Fibroblast of lung (primary cell): ENCODE measurements at regions not wholly inside any gene's neighbourhood (a gene's known extent, or its start where the extent isn't known, plus 50 kb on each side); places are given as distances from the start of the nearest gene placed in this dataset.
"Not testable (repeated sequence)": the region's sequence is repeated elsewhere in the genome, so short reads cannot be mapped to it uniquely, and the experiment has no call there.

Experiments used
- DNase-seq, 2 donors: peaks; one replicate each; pipeline versions ENCODE4 v3.0.0 to v3.0.0-alpha.2; 2010; ENCODE audit warnings: low read depth in 2 of 2
- H2AFZ ChIP-seq: 2 replicates; pipeline ENCODE4 v1.5.1; 2012; ENCODE audit warnings: low read length, control low read depth, inconsistent platforms
- H3K27ac ChIP-seq: 2 replicates; pipeline ENCODE4 v1.5.1; 2011; ENCODE audit warnings: low read length, control low read depth; ENCODE audit not compliant: insufficient read depth
- H3K27me3 ChIP-seq: 2 replicates; pipeline ENCODE4 v1.5.1; 2011; ENCODE audit warnings: mild to moderate bottlenecking, low read length; ENCODE audit not compliant: control insufficient read depth, insufficient read depth
- H3K36me3 ChIP-seq: 2 replicates; pipeline ENCODE4 v1.5.1; 2011; ENCODE audit warnings: low read length; ENCODE audit not compliant: control insufficient read depth, insufficient read depth
- H3K4me1 ChIP-seq: 2 replicates; pipeline ENCODE4 v1.5.1; 2011; ENCODE audit warnings: low read length; ENCODE audit not compliant: control insufficient read depth, insufficient read depth; ENCODE audit errors: extremely low read depth
- H3K4me2 ChIP-seq: 2 replicates; pipeline ENCODE4 v1.5.1; 2011; ENCODE audit warnings: low read length, control low read depth; ENCODE audit not compliant: insufficient read depth; ENCODE audit errors: extremely low read depth
- H3K4me3 ChIP-seq, 4 experiments: fragments of 200-600 bp in 1 of 4; sonication (generic) in 1 of 4; replicated peaks in 1 of 4; 2 replicates each; pipeline ENCODE4 v1.5.1; 2011 to 2016; ENCODE audit warnings: low read length in 4 of 4, low read depth in 3 of 4, mild to moderate bottlenecking in 3 of 4, control low read depth in 2 of 4, inconsistent platforms in 1 of 4, mixed read lengths in 1 of 4; ENCODE audit not compliant: insufficient read depth in 1 of 4; ENCODE audit errors: control extremely low read depth in 1 of 4
- H3K79me2 ChIP-seq: 2 replicates; pipeline ENCODE4 v1.5.1; 2012; ENCODE audit warnings: mild to moderate bottlenecking, low read length, inconsistent platforms; ENCODE audit not compliant: control insufficient read depth, insufficient read depth
- H3K9ac ChIP-seq: 2 replicates; pipeline ENCODE4 v1.5.1; 2011; ENCODE audit warnings: mild to moderate bottlenecking, low read length, control low read depth; ENCODE audit not compliant: insufficient read depth
- H3K9me3 ChIP-seq: 2 replicates; pipeline ENCODE4 v1.5.1; 2012; ENCODE audit warnings: low read depth, low read length; ENCODE audit not compliant: control insufficient read depth, insufficient read depth
- H4K20me1 ChIP-seq: 2 replicates; pipeline ENCODE4 v1.5.1; 2011; ENCODE audit warnings: low read length; ENCODE audit not compliant: control insufficient read depth, insufficient read depth; ENCODE audit errors: extremely low read depth
- EZH2 ChIP-seq: IDR thresholded peaks from 2 replicates; pipeline ENCODE4 v1.5.1; 2012; ENCODE audit warnings: low read length, control low read depth, mild to moderate bottlenecking; ENCODE audit errors: missing control alignments
- TF ChIP-seq, protein P1 (sequence below), 2 donors: IDR thresholded peaks in 1 of 2; conservative IDR thresholded peaks in 1 of 2; 1 replicate in 1 of 2; 2 replicates in 1 of 2; pipeline ENCODE4 v1.5.1; 2011 to 2012; ENCODE audit warnings: low read length in 2 of 2, control low read depth in 1 of 2, inconsistent platforms in 1 of 2, low read depth in 1 of 2, mild to moderate bottlenecking in 1 of 2

DNA sequence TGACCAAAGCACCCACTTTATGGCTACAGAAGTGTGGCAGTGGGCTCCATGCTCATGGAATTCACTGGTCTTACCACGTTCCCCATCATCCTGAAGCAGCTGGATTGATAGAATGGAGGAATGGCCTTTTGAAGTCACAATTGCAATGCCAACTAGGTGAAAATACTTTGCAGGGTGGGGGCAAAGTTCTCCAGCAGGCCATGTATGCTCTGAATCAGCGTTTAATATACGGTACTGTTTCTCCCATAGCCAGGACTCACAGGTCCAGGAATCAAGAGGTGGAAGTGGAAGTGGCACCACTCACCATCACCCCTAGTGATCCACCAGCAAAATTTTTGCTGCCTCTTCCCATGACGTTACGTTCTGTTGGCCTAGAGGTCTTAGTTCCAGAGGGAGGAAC is 60.5 kb upstream of the GMDS start:
- Histone ChIP-seq H3K4me2 (no peak overlapping the region), H3K4me3 (no peak overlapping the region), H2AFZ (no peak overlapping the region), H4K20me1 (no peaks in the 10 kb centered on the region), H3K4me1 (no peaks in the 10 kb centered on the region), H3K9ac (no peak overlapping the region), H3K79me2 (no peaks in the 10 kb centered on the region), H3K27me3 (no peaks in the 10 kb centered on the region), H3K27ac (no peak overlapping the region), H3K9me3 (no peaks in the 10 kb centered on the region), H3K36me3 (no peaks in the 10 kb centered on the region)
- no peak for TF ChIP-seq EZH2
- TF ChIP-seq, protein P1, sequence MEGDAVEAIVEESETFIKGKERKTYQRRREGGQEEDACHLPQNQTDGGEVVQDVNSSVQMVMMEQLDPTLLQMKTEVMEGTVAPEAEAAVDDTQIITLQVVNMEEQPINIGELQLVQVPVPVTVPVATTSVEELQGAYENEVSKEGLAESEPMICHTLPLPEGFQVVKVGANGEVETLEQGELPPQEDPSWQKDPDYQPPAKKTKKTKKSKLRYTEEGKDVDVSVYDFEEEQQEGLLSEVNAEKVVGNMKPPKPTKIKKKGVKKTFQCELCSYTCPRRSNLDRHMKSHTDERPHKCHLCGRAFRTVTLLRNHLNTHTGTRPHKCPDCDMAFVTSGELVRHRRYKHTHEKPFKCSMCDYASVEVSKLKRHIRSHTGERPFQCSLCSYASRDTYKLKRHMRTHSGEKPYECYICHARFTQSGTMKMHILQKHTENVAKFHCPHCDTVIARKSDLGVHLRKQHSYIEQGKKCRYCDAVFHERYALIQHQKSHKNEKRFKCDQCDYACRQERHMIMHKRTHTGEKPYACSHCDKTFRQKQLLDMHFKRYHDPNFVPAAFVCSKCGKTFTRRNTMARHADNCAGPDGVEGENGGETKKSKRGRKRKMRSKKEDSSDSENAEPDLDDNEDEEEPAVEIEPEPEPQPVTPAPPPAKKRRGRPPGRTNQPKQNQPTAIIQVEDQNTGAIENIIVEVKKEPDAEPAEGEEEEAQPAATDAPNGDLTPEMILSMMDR (conservative IDR thresholded peaks at IDR 0.05 in 1 of 2, IDR thresholded peaks at IDR 0.05 in 1 of 2; ENCODE audit: low read depth in 1 of 2, low read length in 2 of 2), result no peak
- DNase-seq, result no peak

DNA sequence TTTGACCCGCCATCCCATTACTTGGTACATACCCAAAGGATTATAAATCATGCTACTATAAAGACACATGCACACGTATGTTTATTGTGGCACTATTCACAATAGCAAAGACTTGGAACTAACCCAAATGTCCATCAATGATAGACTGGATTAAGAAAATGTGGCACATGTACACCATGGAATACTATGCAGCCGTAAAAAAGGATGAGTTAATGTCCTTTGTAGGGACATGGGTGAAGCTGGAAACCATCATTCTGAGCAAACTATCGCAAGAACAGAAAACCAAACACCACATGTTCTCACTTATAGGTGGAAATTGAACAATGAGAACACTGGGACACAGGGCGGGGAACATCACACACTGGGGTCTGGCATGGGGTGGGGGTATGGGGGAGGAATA is 57.1 kb upstream of the GMDS start:
- not testable (repeated sequence) for H3K27me3 ChIP-seq, H3K4me3 ChIP-seq, H3K27ac ChIP-seq

DNA sequence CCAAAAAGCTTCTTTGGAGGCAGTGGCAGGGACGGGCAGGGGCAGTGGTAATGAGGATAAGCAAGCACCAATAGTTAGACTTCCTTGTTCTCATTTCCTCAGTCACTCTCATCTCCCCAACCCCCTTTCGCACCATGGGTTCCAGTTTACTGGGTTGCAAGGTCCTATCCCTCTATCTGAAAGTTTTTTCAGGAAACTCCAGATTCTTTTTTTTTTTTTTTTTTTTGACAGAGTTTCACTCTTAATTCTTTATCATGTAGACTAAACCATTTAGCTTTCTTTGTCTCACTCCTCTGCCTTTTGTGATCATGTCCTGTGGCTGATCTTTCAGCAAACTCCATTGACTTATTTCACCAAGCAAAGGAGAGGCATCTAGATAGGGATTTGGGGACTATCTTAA is 51.4 kb upstream of the GMDS start:
- Histone ChIP-seq H2AFZ (no peak overlapping the region), H3K79me2 (no peaks in the 10 kb centered on the region), H3K27me3 (no peaks in the 10 kb centered on the region), H3K27ac (no peak overlapping the region), H3K9me3 (no peaks in the 10 kb centered on the region), H3K9ac (no peak overlapping the region), H3K4me3 (no peak overlapping the region), H3K4me1 (no peaks in the 10 kb centered on the region), H3K36me3 (no peaks in the 10 kb centered on the region), H4K20me1 (no peaks in the 10 kb centered on the region), H3K4me2 (no peak overlapping the region)
- TF ChIP-seq, protein P1 (conservative IDR thresholded peaks at IDR 0.05 in 1 of 2, IDR thresholded peaks at IDR 0.05 in 1 of 2; ENCODE audit: low read depth in 1 of 2, low read length in 2 of 2), result no peak
- no peak for TF ChIP-seq EZH2
- no peak for DNase-seq

More for the DNA sequence above, 57.1 kb upstream of the GMDS start:
- not testable (repeated sequence) for H3K36me3 ChIP-seq, H4K20me1 ChIP-seq, H3K4me2 ChIP-seq, H3K79me2 ChIP-seq, H3K9me3 ChIP-seq, DNase-seq, H3K4me1 ChIP-seq, H2AFZ ChIP-seq, H3K9ac ChIP-seq
